ENCODE measurements at regions not wholly inside any gene's neighbourhood (a gene's known extent, or its start where the extent isn't known, plus 50 kb on each side); places are given as distances from the start of the nearest gene placed in this dataset.
"Not testable (repeated sequence)": the region's sequence is repeated elsewhere in the genome, so short reads cannot be mapped to it uniquely, and the experiment has no call there.

DNA sequence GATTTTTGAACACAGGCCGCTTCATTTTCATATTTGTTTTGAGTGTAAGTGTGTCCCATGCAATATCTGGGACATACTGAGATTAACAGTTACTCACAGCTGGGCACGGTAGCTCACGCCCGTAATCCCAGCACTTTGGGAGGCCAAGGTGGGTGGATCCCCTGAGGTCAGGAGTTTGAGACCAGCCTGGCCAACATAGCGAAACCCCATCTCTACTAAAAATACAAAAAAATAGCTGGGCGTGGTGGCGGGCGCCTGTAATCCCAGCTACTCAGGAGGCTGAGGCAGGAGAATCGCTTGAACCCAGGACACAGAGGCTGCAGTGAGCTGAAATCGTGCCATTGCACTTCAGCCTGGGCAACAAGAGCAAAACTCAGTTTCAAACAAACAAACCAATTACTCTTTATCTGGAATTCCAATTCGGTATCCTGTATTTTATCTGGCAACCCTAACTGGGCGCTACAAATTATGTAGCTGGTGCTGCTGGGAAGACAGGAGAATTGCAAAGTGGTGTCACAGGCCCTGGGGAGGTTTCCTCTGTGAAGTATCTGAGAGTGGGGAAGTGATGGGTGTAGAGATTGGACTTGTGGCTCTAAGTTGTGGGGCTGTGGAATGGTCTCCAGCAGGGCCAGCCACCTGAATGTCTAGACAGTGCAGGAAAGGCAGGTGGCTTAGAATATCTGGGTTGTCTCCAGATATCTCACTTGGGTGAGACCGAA is 73.3 kb upstream of the SPRY4 start:
- not testable (repeated sequence) for TF ChIP-seq EZH2 (IDR thresholded peaks at IDR 0.05; ENCODE audit: borderline replicate concordance, insufficient read depth, low read depth, low read length, poor library complexity, severe bottlenecking)
- TF ChIP-seq, protein P1, sequence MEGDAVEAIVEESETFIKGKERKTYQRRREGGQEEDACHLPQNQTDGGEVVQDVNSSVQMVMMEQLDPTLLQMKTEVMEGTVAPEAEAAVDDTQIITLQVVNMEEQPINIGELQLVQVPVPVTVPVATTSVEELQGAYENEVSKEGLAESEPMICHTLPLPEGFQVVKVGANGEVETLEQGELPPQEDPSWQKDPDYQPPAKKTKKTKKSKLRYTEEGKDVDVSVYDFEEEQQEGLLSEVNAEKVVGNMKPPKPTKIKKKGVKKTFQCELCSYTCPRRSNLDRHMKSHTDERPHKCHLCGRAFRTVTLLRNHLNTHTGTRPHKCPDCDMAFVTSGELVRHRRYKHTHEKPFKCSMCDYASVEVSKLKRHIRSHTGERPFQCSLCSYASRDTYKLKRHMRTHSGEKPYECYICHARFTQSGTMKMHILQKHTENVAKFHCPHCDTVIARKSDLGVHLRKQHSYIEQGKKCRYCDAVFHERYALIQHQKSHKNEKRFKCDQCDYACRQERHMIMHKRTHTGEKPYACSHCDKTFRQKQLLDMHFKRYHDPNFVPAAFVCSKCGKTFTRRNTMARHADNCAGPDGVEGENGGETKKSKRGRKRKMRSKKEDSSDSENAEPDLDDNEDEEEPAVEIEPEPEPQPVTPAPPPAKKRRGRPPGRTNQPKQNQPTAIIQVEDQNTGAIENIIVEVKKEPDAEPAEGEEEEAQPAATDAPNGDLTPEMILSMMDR (IDR thresholded peaks at IDR 0.05) = not testable (repeated sequence)
